A204.1 (cell line): ENCODE measurements at regions not wholly inside any gene's neighbourhood (a gene's known extent, or its start where the extent isn't known, plus 50 kb on each side); places are given as distances from the start of the nearest gene placed in this dataset.
"Not testable (repeated sequence)": the region's sequence is repeated elsewhere in the genome, so short reads cannot be mapped to it uniquely, and the experiment has no call there.

ENCODE experiments used
- FAIRE-seq: peaks from 2 replicates; lab custom pipeline; 2012; peaks lifted over from hg19 to GRCh38; lab: Jason Lieb, UNC

DNA sequence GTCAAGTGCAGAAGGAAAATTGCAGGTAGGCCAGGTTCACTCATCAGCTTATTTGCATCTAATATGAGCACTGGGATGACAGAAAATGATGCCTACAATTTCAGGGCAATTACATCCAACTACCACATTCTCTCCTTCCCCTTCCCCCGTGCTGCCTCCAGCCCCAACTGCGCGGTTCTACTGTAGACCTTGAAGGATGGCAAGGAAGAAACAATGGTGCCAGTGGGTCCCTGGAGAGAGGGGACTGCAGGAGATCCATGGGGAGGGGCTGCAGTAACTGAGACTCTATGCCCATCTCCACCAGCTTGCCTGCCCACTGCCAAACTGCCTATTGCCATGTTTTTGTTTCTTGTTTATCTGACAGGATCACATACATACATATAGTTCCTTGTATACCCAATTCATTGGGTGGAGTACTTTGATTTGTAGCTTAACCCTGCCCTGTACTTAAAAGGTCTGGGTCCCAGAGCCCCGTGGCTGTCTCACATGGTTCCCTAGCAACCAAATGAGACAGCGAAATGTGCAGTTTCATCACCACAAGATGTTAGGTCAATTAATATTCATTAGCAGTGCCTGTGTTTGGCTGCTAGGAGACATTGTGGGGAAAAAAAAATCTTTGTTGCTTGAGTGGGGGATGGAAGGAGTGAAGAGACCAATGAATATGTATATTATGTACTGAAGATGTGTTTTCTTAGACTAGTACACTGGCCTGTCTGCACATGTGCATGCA, 253.5 kb upstream of the PLET1 start:
- FAIRE-seq = no peak

DNA sequence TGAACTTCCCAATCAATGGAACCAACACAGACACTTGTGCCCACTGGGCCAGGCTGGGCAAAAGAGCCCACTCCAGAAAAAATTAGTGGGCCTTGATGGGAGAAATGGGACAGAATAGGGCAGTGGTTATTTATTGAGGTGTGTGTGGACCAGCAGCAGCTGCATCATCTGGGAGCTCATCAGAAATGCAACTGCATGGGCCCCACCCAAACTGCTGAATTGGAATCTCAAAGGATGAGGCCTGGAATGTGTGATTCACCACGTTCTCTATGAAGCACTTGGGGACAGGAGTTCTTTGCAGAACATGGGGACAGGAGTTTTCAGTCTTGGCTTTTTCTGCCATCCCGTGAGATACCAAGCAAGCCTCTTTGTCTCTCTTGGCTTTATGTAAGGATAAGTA, 255.6 kb upstream of the PLET1 start:
- FAIRE-seq = no peak

DNA sequence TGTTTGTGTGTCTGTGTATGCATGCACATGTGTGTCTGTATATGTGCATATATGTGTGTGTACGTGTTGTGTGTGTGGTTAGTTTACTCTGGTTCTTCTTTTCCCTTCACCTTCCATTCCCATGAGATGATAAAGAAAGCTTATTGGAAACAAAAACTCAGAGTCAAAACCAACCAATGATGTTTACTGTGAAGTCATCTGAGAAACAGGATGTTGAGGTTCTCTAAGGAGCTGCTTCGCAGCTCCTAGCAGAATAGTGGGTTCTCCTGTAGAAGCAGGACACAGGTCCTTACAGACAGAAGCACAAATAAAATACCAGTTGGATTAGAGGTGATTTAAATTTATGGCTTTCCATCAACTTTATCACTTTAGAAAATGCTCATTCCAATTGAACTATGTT, 256.1 kb upstream of the PLET1 start:
- no peak for FAIRE-seq

DNA sequence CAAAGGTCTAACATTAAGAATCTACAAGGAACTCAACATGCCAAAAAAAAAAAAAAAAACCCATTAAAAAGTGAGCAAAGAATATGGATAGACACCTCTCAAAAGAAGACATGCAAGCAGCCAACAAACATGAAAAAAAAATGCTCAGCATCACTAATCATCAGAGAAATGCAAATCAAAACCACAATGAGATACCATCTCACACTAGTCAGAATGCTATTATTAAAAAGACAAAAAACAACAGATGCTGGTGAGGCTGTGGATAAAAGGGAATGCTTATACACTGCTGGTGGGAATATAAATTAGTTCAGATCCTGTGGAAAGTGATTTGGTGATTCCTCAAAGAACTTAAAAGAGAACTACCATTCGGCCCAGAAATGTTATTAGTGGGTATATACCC, 257.7 kb upstream of the PLET1 start:
- no peak for FAIRE-seq

DNA sequence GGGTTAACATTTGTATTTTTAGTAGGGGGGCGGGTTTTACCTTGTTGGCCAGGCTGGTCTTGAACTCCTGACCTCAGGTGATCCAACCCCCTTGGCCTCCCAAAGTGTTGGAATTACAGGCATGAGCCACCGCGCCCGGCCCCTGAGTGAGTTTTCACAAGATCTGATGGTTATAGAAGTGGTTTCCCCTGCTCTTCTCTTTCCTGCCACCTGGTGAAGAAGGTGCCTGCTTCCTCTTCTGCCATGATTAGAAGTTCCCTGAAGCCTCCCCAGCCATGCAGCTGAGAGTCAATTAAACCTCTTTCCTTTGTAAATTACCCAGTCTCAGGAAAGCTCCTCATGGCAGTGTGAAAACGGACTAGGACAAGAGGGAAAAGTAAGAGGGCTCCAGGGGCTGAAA, 259.1 kb upstream of the PLET1 start:
- no peak for FAIRE-seq

DNA sequence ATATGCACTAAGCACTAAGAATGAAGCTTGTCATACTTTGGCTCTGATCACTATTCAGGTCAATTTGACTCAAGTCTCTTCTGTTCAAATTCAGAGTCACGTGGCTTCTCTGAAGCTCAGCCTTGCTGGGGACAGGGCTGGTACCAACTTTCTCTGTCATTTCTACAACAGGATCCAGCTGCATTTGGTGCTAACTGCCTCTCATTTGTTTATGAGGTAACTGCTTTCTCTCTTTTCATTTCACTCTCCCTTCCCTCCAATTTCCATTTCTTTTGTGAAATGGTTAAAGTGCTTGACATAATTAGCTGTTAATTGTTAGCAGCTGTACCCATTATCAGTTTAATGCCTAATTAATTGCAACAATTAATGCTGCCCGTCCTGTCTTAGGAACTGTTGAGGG, 259.7 kb upstream of the PLET1 start:
- FAIRE-seq = no peak

DNA sequence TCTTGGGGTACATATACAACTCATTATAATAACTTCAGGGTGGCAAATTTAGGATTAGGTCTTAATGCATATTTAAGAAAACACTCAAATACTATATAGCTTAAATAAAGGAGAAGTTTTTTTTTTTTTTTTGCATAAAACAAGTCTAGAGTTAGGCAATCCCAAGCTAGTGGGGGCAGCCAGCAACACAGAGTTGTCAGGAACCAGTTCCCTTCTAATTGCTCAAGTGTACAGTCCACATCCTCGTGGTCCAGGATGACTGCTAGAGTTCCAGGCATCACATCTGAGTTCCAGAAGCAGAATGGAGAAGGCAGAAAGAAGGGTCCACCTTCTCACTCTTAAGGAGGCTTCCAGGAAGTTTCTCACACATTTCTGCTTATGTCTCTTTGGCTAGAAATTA, 261.9 kb upstream of the PLET1 start:
- no peak for FAIRE-seq

DNA sequence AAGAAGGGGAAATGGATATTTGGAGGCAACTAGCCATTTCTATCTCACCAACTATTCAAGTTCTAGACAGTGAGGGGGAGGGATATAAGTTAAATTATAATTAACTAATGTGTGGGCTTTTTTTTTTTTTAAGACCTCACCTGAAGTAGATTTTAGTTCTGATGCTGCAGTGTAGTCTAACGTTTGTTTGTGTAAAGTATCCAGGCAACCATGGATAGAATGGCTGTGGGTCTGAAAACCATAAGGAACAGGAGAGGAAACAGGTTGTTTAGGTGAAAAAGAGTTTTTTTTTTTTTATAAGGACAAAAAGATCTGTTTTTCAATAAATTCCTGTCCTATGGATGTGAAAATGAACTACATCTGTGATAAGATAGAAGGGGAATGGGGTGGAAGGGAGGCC, 262.4 kb upstream of the PLET1 start:
- FAIRE-seq = no peak

DNA sequence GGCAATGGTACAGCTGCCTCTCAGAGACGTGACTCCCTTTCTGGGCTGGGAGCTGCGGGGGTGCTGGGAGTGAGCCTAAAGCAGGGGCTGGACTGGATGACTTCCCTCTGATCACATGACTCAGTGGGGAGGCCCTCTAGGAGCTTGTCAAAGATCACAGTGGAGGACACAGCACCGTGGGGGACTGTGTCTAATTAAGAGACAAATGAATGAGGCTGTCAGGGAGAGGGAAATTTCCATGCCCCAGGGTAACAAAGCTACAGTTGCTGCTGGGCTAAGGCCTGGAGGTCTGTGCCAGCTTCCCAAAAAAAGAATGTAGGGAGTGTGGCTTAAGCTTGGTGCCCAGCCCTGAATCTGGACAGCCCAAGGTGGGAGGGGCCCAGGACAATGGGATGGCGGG, 262.8 kb upstream of the PLET1 start:
- FAIRE-seq = no peak

DNA sequence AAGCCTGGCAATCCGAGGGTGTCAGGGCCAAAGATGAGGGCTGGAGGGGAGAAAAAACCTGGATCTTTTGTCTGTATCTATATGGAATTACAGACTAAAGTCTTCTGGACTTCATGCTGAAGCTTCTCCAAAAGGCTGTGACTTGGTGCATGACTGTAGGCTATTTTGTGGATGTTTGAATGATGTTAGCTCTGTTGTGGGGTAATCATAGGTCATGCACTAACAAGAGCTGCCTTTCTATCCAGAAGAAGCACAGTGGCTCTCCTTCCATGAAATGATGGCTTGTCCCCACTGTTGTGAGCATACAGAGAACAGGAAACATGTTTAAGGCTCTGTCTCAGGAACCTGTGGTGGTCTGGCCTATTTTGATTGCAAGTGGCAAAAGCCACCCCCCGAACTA, 263.3 kb upstream of the PLET1 start:
- FAIRE-seq = no peak

DNA sequence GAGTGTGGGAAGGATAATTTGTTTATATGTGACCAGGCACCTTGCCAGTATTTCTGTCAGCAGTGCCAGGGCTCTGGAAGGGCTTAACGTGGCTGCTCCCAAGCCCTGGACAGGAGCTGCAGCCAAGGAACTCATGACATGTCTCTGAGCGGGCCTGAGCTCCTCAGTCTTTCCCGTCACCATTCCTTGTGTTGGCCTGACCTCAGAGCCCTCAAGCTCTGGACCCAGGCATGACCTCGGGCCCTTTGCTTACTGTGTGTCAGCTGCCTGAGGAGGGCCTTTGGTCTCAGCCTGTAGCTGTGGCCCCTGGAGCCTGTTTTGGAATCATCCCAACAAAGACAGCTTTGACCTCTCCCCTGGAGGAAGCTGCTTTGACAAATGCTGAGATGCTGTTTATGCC, 264.1 kb upstream of the PLET1 start:
- FAIRE-seq = no peak

DNA sequence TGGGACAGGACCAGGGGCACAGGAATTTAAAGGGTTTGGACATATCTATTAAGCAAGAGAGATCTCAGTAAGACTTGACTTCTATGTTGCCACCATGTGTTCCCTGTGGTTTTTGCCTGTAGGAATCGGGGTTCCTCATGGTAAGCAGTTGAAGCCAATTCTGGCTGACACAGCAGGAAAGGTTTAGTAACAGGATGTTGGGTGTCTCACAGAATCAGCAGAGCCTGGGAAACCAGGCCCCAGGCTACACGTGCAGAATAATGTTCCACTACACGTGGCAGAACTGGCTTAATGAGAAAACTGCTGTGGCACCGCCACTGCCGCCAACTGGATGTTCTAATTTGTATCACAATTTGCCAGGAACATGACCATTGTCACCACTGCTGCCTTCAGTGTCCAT, 264.6 kb upstream of the PLET1 start:
- FAIRE-seq = no peak

DNA sequence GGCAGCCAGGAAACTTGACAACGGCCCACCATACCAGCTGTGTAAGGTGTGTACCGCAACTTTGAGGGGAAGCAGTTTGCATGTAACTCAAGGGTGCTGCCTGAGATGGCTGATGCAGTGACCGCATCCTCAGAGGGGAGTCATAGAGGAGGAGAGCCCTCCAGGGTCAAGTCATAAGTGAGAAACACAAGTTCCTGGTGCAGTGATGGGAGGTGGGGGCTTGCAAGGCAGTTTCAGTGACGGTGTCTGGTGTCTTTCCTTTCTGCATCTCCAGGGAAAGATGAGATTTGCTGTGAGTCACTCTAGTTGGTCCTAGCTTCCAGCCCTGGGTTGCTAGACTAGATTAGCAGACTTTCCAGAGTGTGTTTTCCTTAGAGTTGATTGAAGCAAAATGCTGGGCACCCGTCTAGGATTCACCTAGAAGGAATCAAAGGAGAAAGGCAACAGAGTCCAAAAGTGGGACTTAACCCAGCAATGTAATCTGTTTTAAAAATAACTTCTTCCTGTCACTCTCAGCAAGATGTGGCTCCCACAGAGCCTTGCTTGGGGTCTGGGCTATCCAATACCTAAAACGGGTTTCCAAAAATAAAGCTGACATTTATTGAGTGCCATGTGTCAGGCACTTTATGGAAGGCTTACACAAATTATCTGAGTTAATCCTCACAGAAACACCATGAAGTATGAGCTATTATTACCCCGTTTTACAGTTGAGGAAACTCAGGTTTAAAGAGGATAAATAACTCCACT, 265.4 kb upstream of the PLET1 start:
- no peak for FAIRE-seq

DNA sequence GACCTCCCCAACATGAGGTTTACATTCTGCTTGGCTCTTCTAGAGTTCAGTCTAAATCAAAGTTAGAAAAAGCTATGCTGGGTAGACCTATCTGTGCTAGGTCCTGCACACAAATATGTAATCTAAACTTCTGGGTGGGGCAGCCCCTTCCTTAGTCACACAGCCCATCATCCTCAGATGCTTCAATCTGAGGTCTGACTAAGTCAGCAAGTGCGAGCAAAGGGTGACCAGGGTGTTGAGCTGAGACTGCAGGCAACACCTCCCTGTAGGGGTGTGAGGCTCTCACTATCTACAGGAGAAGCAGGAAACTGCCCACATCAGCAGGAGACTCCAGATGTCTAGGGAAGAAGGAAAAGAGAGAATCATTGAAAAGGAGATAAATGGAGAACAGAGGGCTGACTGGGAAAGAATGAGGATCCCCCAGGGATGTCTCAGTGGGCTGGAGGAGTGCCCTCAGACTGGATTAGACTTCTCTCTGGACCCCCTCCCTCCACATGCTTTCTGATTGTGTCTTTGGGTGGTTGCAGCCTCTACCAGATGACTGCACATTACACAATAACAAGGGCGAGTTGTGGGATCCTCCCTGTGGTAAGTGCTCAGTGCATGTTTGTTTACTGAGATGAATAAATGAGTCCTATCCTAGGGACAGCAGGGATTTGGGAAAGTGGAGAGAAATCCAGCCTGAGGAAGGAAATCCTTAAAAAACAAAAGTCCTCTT, 266.2 kb upstream of the PLET1 start:
- no peak for FAIRE-seq

DNA sequence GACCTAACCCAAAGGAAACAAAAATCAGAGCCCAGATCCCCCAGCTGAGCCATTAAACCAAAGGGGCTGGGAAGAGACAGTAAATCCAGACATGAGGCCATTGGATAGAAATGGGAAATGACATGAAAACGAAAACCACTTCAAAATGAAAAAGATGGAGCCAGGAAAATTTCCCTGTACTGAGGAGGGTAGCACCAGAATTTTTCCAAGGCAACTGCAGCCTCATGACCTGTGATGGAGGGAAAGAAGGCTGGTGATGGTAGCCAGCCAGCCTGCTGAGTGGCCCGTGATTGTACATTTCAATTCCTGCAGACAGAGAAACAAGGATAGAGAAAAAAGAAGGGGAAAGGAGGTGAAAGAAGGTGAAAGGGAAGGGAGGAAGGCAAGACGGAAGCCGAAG, 268.4 kb upstream of the PLET1 start:
- FAIRE-seq = no peak

DNA sequence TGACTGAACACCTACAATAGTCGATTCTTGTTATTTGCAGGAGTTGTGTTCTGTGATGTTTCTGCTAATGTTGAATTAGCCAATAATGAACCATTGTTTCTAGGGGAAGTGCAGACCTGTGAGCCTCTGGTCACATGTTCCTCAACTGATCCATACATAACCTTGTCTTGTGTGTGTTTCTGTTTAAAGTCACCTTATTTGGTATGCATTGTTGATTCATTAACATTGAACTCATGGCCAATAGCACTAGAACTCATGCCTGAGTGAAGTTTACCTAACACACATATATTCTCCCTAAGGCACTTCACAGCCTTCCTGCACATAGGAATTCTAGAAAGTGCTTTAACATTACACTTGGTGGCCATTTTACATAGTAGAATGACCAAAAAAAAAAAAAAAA, 271.8 kb upstream of the PLET1 start:
- no peak for FAIRE-seq

DNA sequence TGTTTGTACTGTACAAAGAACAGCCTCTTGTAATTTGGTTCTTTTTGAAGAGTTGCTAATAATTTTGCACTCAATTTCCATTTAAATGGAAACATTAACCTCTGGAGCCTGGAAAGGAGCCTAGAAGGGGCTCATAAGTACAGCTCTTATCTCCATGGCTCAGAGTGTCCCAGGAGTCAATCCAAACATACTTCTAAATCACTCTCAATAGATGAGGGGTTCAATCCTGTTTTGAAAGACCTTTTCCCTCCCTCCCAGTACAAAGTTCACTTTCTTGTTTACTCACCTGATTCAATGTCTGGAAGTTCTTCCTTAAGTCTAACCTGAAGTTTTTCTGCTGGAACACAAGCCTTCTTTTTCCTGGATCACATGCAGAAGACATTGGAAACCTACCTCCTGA, 273.0 kb upstream of the PLET1 start:
- FAIRE-seq = no peak

DNA sequence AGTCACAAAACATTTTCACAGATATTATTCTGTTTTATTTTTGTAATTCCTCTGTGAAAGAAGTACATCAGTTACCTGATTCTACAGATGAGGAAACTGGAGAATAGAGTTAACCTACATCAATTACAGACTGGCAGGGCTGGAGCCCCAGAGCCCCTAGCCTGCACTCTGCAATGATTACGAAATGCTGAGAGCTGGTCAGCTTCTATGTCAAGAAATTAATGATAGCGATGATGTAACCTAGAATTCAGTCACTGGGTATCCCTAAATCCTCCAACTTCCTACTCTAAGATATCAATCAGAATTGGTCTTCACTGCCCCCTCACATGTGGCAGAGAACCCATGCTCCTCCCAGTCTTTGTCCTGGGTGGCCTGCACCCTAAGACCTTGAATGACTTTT, 273.5 kb upstream of the PLET1 start:
- FAIRE-seq = no peak

DNA sequence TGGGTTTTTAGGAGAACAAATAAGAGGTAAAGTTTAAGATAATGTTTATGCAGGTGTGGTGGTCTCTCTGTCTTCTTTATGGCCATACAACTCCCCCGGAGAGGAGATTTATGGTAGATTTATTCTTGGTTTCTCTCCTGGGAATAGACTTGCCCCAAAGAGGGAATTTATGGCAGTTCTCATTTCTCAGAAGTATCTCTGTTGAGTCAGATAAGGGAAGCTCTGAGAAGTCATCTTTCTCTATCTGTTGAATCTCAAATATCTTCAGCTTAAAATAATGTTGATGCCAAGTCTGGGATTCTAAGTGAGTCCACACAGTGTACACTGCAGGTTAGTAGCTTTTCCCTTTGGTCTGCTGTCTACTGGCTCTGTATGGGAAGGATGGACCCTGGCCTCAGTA, 276.4 kb upstream of the PLET1 start:
- no peak for FAIRE-seq

DNA sequence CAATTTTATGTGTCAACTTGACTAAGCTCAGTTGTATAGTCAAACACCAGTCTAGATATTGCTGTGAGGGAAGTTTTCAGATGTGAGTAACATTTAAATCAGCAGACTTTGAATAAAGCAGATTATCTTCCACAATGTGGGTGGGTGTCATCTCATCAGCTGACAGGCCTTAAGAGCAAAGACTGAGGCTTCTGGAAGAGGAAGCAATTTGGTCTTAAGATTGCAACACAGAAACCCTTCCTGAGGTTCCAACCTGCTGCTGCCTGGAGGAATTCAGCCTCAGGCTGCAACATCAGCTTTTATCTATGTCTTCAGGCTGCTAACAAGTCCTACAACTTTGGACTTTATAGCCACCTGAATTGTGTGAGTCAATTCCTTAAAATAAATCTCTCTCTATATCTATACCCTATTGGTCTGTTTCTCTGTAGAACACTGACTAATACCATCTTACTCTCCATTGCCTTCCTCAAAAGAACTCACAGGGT, 277.2 kb upstream of the PLET1 start:
- FAIRE-seq = no peak

DNA sequence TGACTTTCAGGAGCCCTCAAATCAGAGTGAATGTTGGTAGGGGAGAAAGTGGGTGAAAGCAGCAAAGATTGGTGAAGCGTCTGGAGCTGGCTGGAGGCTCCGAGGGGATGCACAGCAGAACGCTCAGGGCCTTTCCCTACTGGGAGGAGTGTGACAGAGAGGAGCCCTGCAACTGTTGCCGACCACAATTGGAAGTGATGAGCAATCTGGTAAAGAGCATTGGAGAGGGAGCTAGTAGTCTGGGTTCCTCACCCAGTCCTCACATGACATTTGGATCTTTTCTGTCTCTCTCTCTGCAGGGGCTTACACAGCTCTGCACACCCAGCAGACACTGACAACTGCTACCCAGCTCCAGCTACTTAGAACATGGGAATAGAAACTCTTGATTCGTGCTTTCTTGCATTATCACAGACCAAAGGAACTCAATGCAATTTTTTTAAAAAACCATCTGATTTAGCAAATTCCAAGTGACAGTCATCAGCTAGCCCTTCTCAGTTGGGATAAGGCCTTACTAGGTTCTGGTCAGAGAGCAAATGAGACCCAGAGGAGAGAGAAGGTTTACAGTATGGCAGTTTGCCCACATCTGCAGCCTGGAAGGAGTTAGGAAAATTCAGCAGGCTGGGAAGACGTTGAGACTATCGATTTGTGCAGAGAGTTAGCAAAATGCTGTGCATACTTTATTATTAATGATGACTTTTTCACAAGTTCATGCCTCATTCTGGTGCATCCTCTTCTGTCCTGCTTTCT, 278.0 kb upstream of the PLET1 start:
- no peak for FAIRE-seq

DNA sequence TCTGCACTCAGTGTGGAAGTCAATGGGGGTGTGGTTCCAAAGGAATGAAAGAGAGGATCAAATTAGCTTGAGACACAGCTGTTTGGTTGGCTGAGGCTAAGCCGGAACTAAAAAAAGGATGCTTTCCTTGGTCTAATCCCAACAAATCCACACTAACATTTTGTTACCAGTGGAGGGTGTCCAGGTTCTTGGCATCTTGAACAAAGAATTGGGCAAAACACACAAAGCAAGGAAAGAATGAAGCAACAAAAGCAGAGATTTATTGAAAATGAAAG, 278.6 kb upstream of the PLET1 start:
- FAIRE-seq = not testable (repeated sequence)

DNA sequence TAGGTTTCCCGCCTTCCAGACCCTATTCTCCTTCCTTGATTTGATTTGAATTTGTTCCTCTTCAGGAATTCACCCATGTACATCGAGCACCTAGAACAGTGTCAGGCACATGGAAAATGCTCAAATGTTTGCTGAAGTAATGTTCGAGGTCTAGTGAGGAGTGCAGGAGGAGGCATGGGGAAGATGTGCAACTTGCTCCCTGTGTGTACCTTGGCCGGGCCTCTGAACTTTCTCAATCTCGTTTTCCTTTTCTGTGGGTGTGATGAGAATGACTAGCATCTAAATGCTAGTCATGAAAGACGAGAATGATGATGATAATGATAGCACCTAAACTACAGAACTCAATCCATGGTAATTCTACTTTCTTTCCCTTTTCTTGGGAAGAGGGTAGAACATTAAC, 279.1 kb upstream of the PLET1 start:
- no peak for FAIRE-seq
